Psoas muscle (tissue), 7 donors: ENCODE measurements at regions not wholly inside any gene's neighbourhood (a gene's known extent, or its start where the extent isn't known, plus 50 kb on each side); places are given as distances from the start of the nearest gene placed in this dataset.

Source experiments
- ATAC-seq, 4 donors: fragments of 200-7000 bp; cut with Tn5 transposase; one replicate each; pipeline ENCODE4 v1.9.1; 2020; ENCODE audit warnings: moderate library complexity in 3 of 4, mild to moderate bottlenecking in 2 of 4
- DNase-seq, 2 donors: peaks; one replicate each; pipeline ENCODE4 v3.0.0-alpha.2; 2020
- H3K27ac ChIP-seq: fragments of 200-600 bp; one replicate; pipeline ENCODE4 v1.8.0; 2022
- H3K27me3 ChIP-seq, 3 donors: fragments of 200-600 bp in 1 of 3; one replicate each; pipeline versions ENCODE4 v1.6.1 to v1.8.0; 2013 to 2022; ENCODE audit warnings: low read length in 2 of 3, mild to moderate bottlenecking in 2 of 3, moderate library complexity in 1 of 3; ENCODE audit not compliant: insufficient read depth in 3 of 3
- H3K36me3 ChIP-seq, 2 donors: fragments of 200-600 bp in 1 of 2; one replicate each; pipeline versions ENCODE4 v1.6.1 to v1.8.0; 2013 to 2022; ENCODE audit warnings: low read depth in 1 of 2, mild to moderate bottlenecking in 1 of 2, moderate library complexity in 1 of 2; ENCODE audit not compliant: insufficient read depth in 1 of 2
- H3K4me1 ChIP-seq: fragments of 200-600 bp; one replicate; pipeline ENCODE4 v1.8.0; 2022
- H3K4me3 ChIP-seq: fragments of 200-600 bp; one replicate; pipeline ENCODE4 v1.8.0; 2022; ENCODE audit warnings: mild to moderate bottlenecking
- H3K9me3 ChIP-seq: fragments of 200-600 bp; one replicate; pipeline ENCODE4 v1.8.0; 2022
- WGBS, 3 donors: extraction: QIAGEN DNeasy Blood & Tissue Kit; methylation state at CpG; one replicate each; pipeline versions ENCODE4 v1.1.6 to v1.1.7; 2013; 5-methylcytosine and 5-hydroxymethylcytosine counted together
- intact Hi-C, 2 donors: fragments of 100-400 bp; cut with DNase I; formaldehyde crosslinking; loops; one replicate each; pipeline versions ENCODE4 v1.11.0 to v1.14.2; 2022
- TF ChIP-seq, protein P1 (sequence below): fragments of 200-600 bp; IDR thresholded peaks from one replicate; pipeline ENCODE4 v1.8.0; 2022; ENCODE audit warnings: antibody characterized with exemption
- donor health status: healthy with polysubstance abuse.
- donor health status: DM: no; HTN: no; CAD: no; lungs with moderate emphysema.
- donor health status: Bipolar disorder and iron deficiency.
- donor health status: healthy.
- donor health status: DM: yes; HTN: yes; CAD: no.
- donor health status: DM: no; HTN: no; CAD: no.
- donor health status: DM: yes; HTN: yes; CAD: no.

DNA sequence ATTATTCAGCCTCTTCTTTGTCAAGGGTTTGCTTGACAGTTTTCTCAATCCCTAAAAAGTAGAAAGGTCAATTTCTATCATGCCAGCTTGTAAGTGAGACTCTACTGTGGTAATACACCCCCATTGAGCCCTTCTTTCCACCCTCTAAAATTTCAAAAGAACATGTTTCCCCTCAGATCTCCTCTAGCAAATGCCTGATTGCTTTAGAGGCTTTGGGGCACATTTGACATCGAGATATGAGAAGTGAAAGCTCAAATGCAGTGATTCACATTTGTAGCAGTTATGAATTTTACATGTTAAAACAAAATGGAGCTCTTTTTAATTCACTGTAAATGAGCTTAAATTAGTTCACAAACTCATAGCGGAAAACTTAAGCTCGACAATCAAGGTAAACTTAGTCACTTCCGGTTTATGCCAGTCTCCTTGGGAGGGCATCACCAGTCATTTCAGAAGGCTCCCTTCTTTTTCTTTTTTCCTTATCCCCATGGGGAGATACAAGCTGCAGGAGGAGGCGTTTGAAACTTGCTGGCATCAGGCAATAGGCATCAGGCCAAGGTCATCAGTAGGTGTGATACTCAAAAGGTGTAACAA lies 55.3 kb upstream of the ADO start:
- ATAC-seq, result no peak
- Histone ChIP-seq H3K9me3 (no peaks in the 10 kb centered on the region), H3K27ac (no peak overlapping the region), H3K4me3 (no peak overlapping the region), H3K27me3 (no peaks in the 10 kb centered on the region), H3K36me3 (no peaks in the 10 kb centered on the region), H3K4me1 (no peaks in the 10 kb centered on the region)
- TF ChIP-seq, protein P1, sequence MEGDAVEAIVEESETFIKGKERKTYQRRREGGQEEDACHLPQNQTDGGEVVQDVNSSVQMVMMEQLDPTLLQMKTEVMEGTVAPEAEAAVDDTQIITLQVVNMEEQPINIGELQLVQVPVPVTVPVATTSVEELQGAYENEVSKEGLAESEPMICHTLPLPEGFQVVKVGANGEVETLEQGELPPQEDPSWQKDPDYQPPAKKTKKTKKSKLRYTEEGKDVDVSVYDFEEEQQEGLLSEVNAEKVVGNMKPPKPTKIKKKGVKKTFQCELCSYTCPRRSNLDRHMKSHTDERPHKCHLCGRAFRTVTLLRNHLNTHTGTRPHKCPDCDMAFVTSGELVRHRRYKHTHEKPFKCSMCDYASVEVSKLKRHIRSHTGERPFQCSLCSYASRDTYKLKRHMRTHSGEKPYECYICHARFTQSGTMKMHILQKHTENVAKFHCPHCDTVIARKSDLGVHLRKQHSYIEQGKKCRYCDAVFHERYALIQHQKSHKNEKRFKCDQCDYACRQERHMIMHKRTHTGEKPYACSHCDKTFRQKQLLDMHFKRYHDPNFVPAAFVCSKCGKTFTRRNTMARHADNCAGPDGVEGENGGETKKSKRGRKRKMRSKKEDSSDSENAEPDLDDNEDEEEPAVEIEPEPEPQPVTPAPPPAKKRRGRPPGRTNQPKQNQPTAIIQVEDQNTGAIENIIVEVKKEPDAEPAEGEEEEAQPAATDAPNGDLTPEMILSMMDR, result no peak
- no peak for DNase-seq
- intact Hi-C loops, result no loop called here
- 66 to 83% (median 71%) methylated on average over 5 of the region's 5 CpGs for WGBS, 3 donors
